ENCODE measurements at regions not wholly inside any gene's neighbourhood (a gene's known extent, or its start where the extent isn't known, plus 50 kb on each side); places are given as distances from the start of the nearest gene placed in this dataset.

- no peak overlapping the region for H3K4me3 ChIP-seq (ENCODE audit: low read depth, poor library complexity, severe bottlenecking)
- TF ChIP-seq POLR2A (IDR thresholded peaks at IDR 0.05) (no peak), CTCF (IDR thresholded peaks at IDR 0.05) (no peak)
- intact Hi-C loops (cut with DNase I; ENCODE audit: low total_unique reads), result no loop called here
- WGBS, 2 donors, result 69 to 84% methylated on average over 1 of the region's 1 CpG
- DNase-seq (ENCODE audit: low spot score in 2 of 2), result no peak
Observed at GRCh38 chr2:125707611-125708010, 948.3 kb upstream of the GYPC start.

GRCh38 chr2:125710561-125710960, 945.4 kb upstream of the GYPC start:
- WGBS, 2 donors, result 46 to 57% methylated on average over 6 of the region's 6 CpGs
- TF ChIP-seq POLR2A (IDR thresholded peaks at IDR 0.05), result no peak
- no peak for TF ChIP-seq CTCF (IDR thresholded peaks at IDR 0.05)
- intact Hi-C loops (cut with DNase I; ENCODE audit: low total_unique reads), result no loop called here
- DNase-seq (ENCODE audit: low spot score in 2 of 2), result no peak
- H3K4me3 ChIP-seq (ENCODE audit: low read depth, poor library complexity, severe bottlenecking), result no peak overlapping the region

- no peak overlapping the region for H3K4me3 ChIP-seq (ENCODE audit: low read depth, poor library complexity, severe bottlenecking)
- TF ChIP-seq POLR2A (IDR thresholded peaks at IDR 0.05) (no peak), CTCF (IDR thresholded peaks at IDR 0.05) (no peak)
- 41 to 46% methylated on average over 1 of the region's 1 CpG for WGBS, 2 donors
- intact Hi-C loops (cut with DNase I; ENCODE audit: low total_unique reads), result no loop called here
- no peak for DNase-seq (ENCODE audit: low spot score in 2 of 2)
Observed at GRCh38 chr2:125711075-125711474, 944.9 kb upstream of the GYPC start.

- no peak for DNase-seq (ENCODE audit: low spot score in 2 of 2)
- TF ChIP-seq POLR2A (IDR thresholded peaks at IDR 0.05), result no peak
- no peak for TF ChIP-seq CTCF (IDR thresholded peaks at IDR 0.05)
- whole genome bisulfite sequencing, 2 donors, result 80 to 87% methylated on average over 6 of the region's 6 CpGs
- intact Hi-C loops (cut with DNase I; ENCODE audit: low total_unique reads), result no loop called here
- H3K4me3 ChIP-seq (ENCODE audit: low read depth, poor library complexity, severe bottlenecking), result no peak overlapping the region
Observed at GRCh38 chr2:125713533-125713932, 942.4 kb upstream of the GYPC start.

- intact Hi-C loops (cut with DNase I; ENCODE audit: low total_unique reads), result no loop called here
- H3K4me3 ChIP-seq (ENCODE audit: low read depth, poor library complexity, severe bottlenecking), result no peak overlapping the region
- DNase-seq (ENCODE audit: low spot score in 2 of 2), result no peak
- TF ChIP-seq CTCF (IDR thresholded peaks at IDR 0.05), result no peak
- no peak for TF ChIP-seq POLR2A (IDR thresholded peaks at IDR 0.05)
- 74 to 88% methylated on average over 14 of the region's 14 CpGs for WGBS, 2 donors
Observed at GRCh38 chr2:125721072-125721721, 934.8 kb upstream of the GYPC start.

GRCh38 chr2:125730921-125731320, 925.0 kb upstream of the GYPC start:
- no peak for TF ChIP-seq CTCF (IDR thresholded peaks at IDR 0.05)
- intact Hi-C loops (cut with DNase I; ENCODE audit: low total_unique reads), result no loop called here
- no peak overlapping the region for H3K4me3 ChIP-seq (ENCODE audit: low read depth, poor library complexity, severe bottlenecking)
- WGBS, 2 donors, result 46 to 60% methylated on average over 4 of the region's 4 CpGs
- DNase-seq (ENCODE audit: low spot score in 2 of 2), result no peak

All from lower leg skin (tissue), 4 donors.